ENCODE measurements at regions not wholly inside any gene's neighbourhood (a gene's known extent, or its start where the extent isn't known, plus 50 kb on each side); places are given as distances from the start of the nearest gene placed in this dataset.

GRCh38 chr2:104321116-104321795 is 532.7 kb upstream of the POU3F3 start:
- peaks cover 6% of the 10 kb centered on the region for H3K27me3 ChIP-seq (ENCODE audit: insufficient read depth, poor library complexity, severe bottlenecking)
- no peak for DNase-seq (ENCODE audit: low read depth in 1 of 2, low spot score in 1 of 2)
- H3K4me3 ChIP-seq (replicated peaks; ENCODE audit: insufficient read depth, low read length), result no peak overlapping the region
- H3K27ac ChIP-seq (replicated peaks), result no peak overlapping the region
- TF ChIP-seq, protein P1, sequence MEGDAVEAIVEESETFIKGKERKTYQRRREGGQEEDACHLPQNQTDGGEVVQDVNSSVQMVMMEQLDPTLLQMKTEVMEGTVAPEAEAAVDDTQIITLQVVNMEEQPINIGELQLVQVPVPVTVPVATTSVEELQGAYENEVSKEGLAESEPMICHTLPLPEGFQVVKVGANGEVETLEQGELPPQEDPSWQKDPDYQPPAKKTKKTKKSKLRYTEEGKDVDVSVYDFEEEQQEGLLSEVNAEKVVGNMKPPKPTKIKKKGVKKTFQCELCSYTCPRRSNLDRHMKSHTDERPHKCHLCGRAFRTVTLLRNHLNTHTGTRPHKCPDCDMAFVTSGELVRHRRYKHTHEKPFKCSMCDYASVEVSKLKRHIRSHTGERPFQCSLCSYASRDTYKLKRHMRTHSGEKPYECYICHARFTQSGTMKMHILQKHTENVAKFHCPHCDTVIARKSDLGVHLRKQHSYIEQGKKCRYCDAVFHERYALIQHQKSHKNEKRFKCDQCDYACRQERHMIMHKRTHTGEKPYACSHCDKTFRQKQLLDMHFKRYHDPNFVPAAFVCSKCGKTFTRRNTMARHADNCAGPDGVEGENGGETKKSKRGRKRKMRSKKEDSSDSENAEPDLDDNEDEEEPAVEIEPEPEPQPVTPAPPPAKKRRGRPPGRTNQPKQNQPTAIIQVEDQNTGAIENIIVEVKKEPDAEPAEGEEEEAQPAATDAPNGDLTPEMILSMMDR (IDR thresholded peaks at IDR 0.05; ENCODE audit: insufficient read depth, low read length), result no peak
- no peak for TF ChIP-seq SPI1 (IDR thresholded peaks at IDR 0.05; ENCODE audit: borderline replicate concordance, low read depth)
- no peak for TF ChIP-seq POLR2AphosphoS5 (IDR thresholded peaks at IDR 0.05; ENCODE audit: low read depth)
- TF ChIP-seq REST (IDR thresholded peaks at IDR 0.05; ENCODE audit: insufficient replicate concordance, low read depth), result no peak
- TF ChIP-seq GABPA (IDR thresholded peaks at IDR 0.05; ENCODE audit: low read depth), result no peak

DNA sequence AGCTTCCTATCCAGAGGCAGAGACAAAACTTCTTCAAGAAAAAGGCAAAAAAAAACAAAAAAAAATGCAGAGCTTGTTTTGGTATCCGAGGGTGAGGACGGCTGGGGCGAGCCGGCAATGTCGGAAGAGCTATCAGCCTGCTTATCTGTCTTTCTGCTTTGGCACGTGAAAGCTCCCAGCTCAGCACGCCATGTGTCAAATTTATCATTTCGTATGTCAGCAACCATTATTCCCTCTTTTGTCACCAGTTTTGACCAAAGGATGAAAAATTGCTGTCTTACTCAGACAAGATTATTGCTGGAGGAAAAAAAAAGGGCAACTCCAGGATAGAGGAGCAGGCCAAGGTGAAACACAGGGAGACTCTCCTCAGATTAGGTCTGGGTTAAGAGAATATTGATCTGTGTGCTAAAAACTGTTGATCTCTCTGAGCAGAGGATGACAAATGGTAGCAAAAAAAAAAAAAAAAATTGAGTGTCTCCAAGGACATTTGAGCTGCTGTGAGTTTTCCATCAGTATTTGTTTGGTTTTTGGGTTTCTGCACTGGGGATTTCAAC is 532.0 kb upstream of the POU3F3 start:
- H3K27me3 ChIP-seq (ENCODE audit: insufficient read depth, poor library complexity, severe bottlenecking), result peaks cover 6% of the 10 kb centered on the region
- DNase-seq (ENCODE audit: low read depth in 1 of 2, low spot score in 1 of 2), result no peak

DNA sequence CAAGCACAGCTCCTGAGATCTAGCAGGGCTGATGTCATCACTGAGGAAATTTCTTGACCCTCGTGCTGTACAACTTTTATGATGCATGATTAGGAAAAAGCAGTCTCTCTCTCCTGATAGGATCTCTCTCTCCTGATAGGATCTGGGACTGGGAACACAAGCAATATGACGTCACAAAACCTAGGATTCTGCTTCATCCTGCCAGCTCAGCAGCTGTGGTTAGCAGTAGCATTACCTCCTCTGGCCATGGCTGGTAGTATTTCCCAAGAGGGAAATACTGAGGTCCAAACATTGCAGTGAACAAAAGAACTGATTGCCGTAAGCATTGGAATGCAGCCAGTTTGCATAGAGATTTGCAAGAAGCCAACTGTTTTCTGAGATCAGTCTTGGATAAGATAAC is 521.2 kb upstream of the POU3F3 start:
- no peak overlapping the region for H3K27ac ChIP-seq (replicated peaks)
- no peak for DNase-seq (ENCODE audit: low read depth in 1 of 2, low spot score in 1 of 2)
- H3K27me3 ChIP-seq (ENCODE audit: insufficient read depth, poor library complexity, severe bottlenecking), result no peaks in the 10 kb centered on the region
- TF ChIP-seq POLR2AphosphoS5 (IDR thresholded peaks at IDR 0.05; ENCODE audit: low read depth) (no peak), REST (IDR thresholded peaks at IDR 0.05; ENCODE audit: insufficient replicate concordance, low read depth) (no peak), SPI1 (IDR thresholded peaks at IDR 0.05; ENCODE audit: borderline replicate concordance, low read depth) (no peak), GABPA (IDR thresholded peaks at IDR 0.05; ENCODE audit: low read depth) (no peak)
- TF ChIP-seq, protein P1 (IDR thresholded peaks at IDR 0.05; ENCODE audit: insufficient read depth, low read length), result no peak
- no peak overlapping the region for H3K4me3 ChIP-seq (replicated peaks; ENCODE audit: insufficient read depth, low read length)

More for the DNA sequence above, 532.0 kb upstream of the POU3F3 start:
- Histone ChIP-seq H3K4me3 (replicated peaks; ENCODE audit: insufficient read depth, low read length) (no peak overlapping the region), H3K27ac (replicated peaks) (no peak overlapping the region)
- no peak for TF ChIP-seq POLR2AphosphoS5 (IDR thresholded peaks at IDR 0.05; ENCODE audit: low read depth)
- TF ChIP-seq SPI1 (IDR thresholded peaks at IDR 0.05; ENCODE audit: borderline replicate concordance, low read depth), result no peak
- TF ChIP-seq GABPA (IDR thresholded peaks at IDR 0.05; ENCODE audit: low read depth), result no peak
- TF ChIP-seq REST (IDR thresholded peaks at IDR 0.05; ENCODE audit: insufficient replicate concordance, low read depth), result no peak
- TF ChIP-seq, protein P1 (IDR thresholded peaks at IDR 0.05; ENCODE audit: insufficient read depth, low read length), result no peak

All from HL-60 (cell line).